WTC11 (cell line): ENCODE measurements at regions not wholly inside any gene's neighbourhood (a gene's known extent, or its start where the extent isn't known, plus 50 kb on each side); places are given as distances from the start of the nearest gene placed in this dataset.

ENCODE experiments used
- ATAC-seq: fragments of 200-7000 bp; cut with Tn5 transposase; 2 replicates; pipeline ENCODE4 v1.10.0; 2021; ENCODE audit warnings: mild to moderate bottlenecking, moderate library complexity
- CTCF ChIA-PET: fragments of 300-600 bp; sonication (Branson Sonifier 250); formaldehyde crosslinking; loops from one replicate; lab custom pipeline; 2021; ENCODE audit warnings: antibody characterized with exemption; lab: Charles Lee
- POLR2A ChIA-PET: fragments of 350-600 bp; sonication (Branson Sonifier 250); formaldehyde crosslinking; loops from one replicate; lab custom pipeline; 2021; ENCODE audit warnings: antibody characterized with exemption; lab: Charles Lee
- DNase-seq: peaks from one replicate; pipeline ENCODE4 v3.0.0; 2021; ENCODE audit warnings: low spot score
- H3K27ac Mint-ChIP-seq: 2 replicates; pipeline ENCODE4 v1.8.0; 2021; ENCODE audit warnings: mixed read lengths
- H3K27me3 Mint-ChIP-seq: 2 replicates; pipeline ENCODE4 v1.8.0; 2021; ENCODE audit warnings: low read depth, mild to moderate bottlenecking, moderate library complexity, mixed read lengths
- H3K36me3 Mint-ChIP-seq: 2 replicates; pipeline ENCODE4 v1.8.0; 2021; ENCODE audit warnings: mixed read lengths
- H3K4me1 Mint-ChIP-seq: 2 replicates; pipeline ENCODE4 v1.8.0; 2022; ENCODE audit warnings: mixed read lengths
- H3K4me3 Mint-ChIP-seq: 2 replicates; pipeline ENCODE4 v1.8.0; 2021; ENCODE audit warnings: mild to moderate bottlenecking, moderate library complexity, mixed read lengths
- H3K9me3 Mint-ChIP-seq: 2 replicates; pipeline ENCODE4 v1.8.0; 2021; ENCODE audit warnings: mixed read lengths
- ATF2 ChIP-seq: sonication (generic); formaldehyde crosslinking; IDR thresholded peaks from 2 replicates; pipeline ENCODE4 v1.8.1; 2022; ENCODE audit warnings: low read depth, missing genetic modification reagents, borderline replicate concordance
- CDX4 ChIP-seq: fragments of 250-450 bp; sonication (Bioruptor Pico); IDR thresholded peaks from 2 replicates; pipeline ENCODE4 v1.9.0; 2021; ENCODE audit warnings: moderate library complexity, mild to moderate bottlenecking, inconsistent platforms, borderline replicate concordance
- CREB1 ChIP-seq: sonication (generic); formaldehyde crosslinking; IDR thresholded peaks from 2 replicates; pipeline ENCODE4 v1.8.0; 2023; ENCODE audit warnings: mild to moderate bottlenecking, missing genetic modification reagents
- ELF4 ChIP-seq: sonication (generic); formaldehyde crosslinking; IDR thresholded peaks from 2 replicates; pipeline ENCODE4 v1.8.1; 2022; ENCODE audit warnings: low read depth, mild to moderate bottlenecking, moderate library complexity, missing genetic modification reagents
- ETV6 ChIP-seq: sonication (generic); formaldehyde crosslinking; IDR thresholded peaks from 2 replicates; pipeline ENCODE4 v1.8.1; 2022; ENCODE audit warnings: mild to moderate bottlenecking, missing genetic modification reagents
- FOXK1 ChIP-seq: sonication (generic); formaldehyde crosslinking; IDR thresholded peaks from 2 replicates; pipeline ENCODE4 v1.8.0; 2022; ENCODE audit warnings: mild to moderate bottlenecking, moderate library complexity, missing genetic modification reagents
- JAZF1 ChIP-seq: fragments of 250-450 bp; sonication (Bioruptor Pico); IDR thresholded peaks from 2 replicates; pipeline ENCODE4 v1.9.0; 2021; ENCODE audit warnings: moderate library complexity, mild to moderate bottlenecking, inconsistent platforms
- MYBL2 ChIP-seq: sonication (generic); formaldehyde crosslinking; IDR thresholded peaks from 2 replicates; pipeline ENCODE4 v1.8.1; 2023; ENCODE audit warnings: mild to moderate bottlenecking, moderate library complexity, missing genetic modification reagents
- NFE2L1 ChIP-seq: sonication (generic); formaldehyde crosslinking; IDR thresholded peaks from 2 replicates; pipeline ENCODE4 v1.8.1; 2023; ENCODE audit warnings: missing genetic modification reagents
- NFYB ChIP-seq: sonication (generic); formaldehyde crosslinking; conservative IDR thresholded peaks from 2 replicates; pipeline ENCODE4 v1.8.0; 2022; ENCODE audit warnings: low read depth, missing genetic modification reagents
- NR1H2 ChIP-seq: sonication (generic); formaldehyde crosslinking; IDR thresholded peaks from 2 replicates; pipeline ENCODE4 v1.9.0; 2021; ENCODE audit warnings: mild to moderate bottlenecking, moderate library complexity, missing genetic modification reagents
- RORB ChIP-seq: fragments of 250-450 bp; sonication (Bioruptor Pico); IDR thresholded peaks from 2 replicates; pipeline ENCODE4 v1.9.0; 2021; ENCODE audit warnings: mild to moderate bottlenecking
- TEAD1 ChIP-seq: sonication (generic); formaldehyde crosslinking; IDR thresholded peaks from 2 replicates; pipeline ENCODE4 v1.8.0; 2022; ENCODE audit warnings: mild to moderate bottlenecking, missing genetic modification reagents
- USF1 ChIP-seq: sonication (generic); formaldehyde crosslinking; IDR thresholded peaks from 2 replicates; pipeline ENCODE4 v1.8.0; 2022; ENCODE audit warnings: mild to moderate bottlenecking, missing genetic modification reagents
- ZNF138 ChIP-seq: sonication (generic); formaldehyde crosslinking; conservative IDR thresholded peaks from 2 replicates; pipeline ENCODE4 v1.8.1; 2022; ENCODE audit warnings: mild to moderate bottlenecking, moderate library complexity, missing genetic modification reagents
- ZNF219 ChIP-seq: sonication (generic); formaldehyde crosslinking; IDR thresholded peaks from 2 replicates; pipeline ENCODE4 v1.8.0; 2023; ENCODE audit warnings: missing genetic modification reagents, mild to moderate bottlenecking, borderline replicate concordance
- ZNF317 ChIP-seq: sonication (generic); formaldehyde crosslinking; IDR thresholded peaks from 2 replicates; pipeline ENCODE4 v1.8.1; 2023; ENCODE audit warnings: low read depth, mild to moderate bottlenecking, moderate library complexity, missing genetic modification reagents, borderline replicate concordance
- ZNF423 ChIP-seq: fragments of 250-450 bp; sonication (Bioruptor Pico); IDR thresholded peaks from 2 replicates; pipeline ENCODE4 v2.1.2; 2022; ENCODE audit warnings: mild to moderate bottlenecking, moderate library complexity
- ZSCAN18 ChIP-seq: fragments of 250-450 bp; sonication (Bioruptor Pico); IDR thresholded peaks from 2 replicates; pipeline ENCODE4 v2.1.2; 2022; ENCODE audit warnings: mild to moderate bottlenecking, moderate library complexity
- TF ChIP-seq, protein P1 (sequence below): fragments of 250-450 bp; sonication (Bioruptor Pico); IDR thresholded peaks from 2 replicates; pipeline ENCODE4 v1.9.0; 2021; ENCODE audit warnings: mild to moderate bottlenecking
- TF ChIP-seq, protein P2 (sequence below): sonication (generic); formaldehyde crosslinking; IDR thresholded peaks from 2 replicates; pipeline ENCODE4 v1.8.0; 2022; ENCODE audit warnings: missing genetic modification reagents
- TF ChIP-seq, protein P3 (sequence below): sonication (generic); formaldehyde crosslinking; IDR thresholded peaks from 2 replicates; pipeline ENCODE4 v1.8.1; 2022; ENCODE audit warnings: mild to moderate bottlenecking, missing genetic modification reagents, moderate library complexity, borderline replicate concordance
- TF ChIP-seq, protein P4 (sequence below): sonication (generic); formaldehyde crosslinking; IDR thresholded peaks from 2 replicates; pipeline ENCODE4 v1.8.1; 2023; ENCODE audit warnings: mild to moderate bottlenecking, missing genetic modification reagents

- no peak for TF ChIP-seq USF1 (CRISPR knock-in tag)
- no peak for TF ChIP-seq ZNF219 (CRISPR knock-in tag)
- TF ChIP-seq NFYB = no peak
- no peak for TF ChIP-seq ZNF423 (CRISPR knock-in tag)
- no peak for TF ChIP-seq JAZF1 (CRISPR knock-in tag)
Measured at GRCh38 chr9:14412775-14413174, 98.8 kb upstream of the NFIB start (continued).

GRCh38 chr9:14406463-14406862, 92.5 kb upstream of the NFIB start:
- H3K27me3 Mint-ChIP-seq = no peaks in the 10 kb centered on the region
- ATAC-seq = no peak
- H3K4me1 Mint-ChIP-seq = peaks cover 6% of the 10 kb centered on the region
- POLR2A ChIA-PET = no interaction called here
- H3K4me3 Mint-ChIP-seq = no peak overlapping the region
- CTCF ChIA-PET = no interaction called here
- no peak overlapping the region for H3K27ac Mint-ChIP-seq
- TF ChIP-seq TEAD1 (CRISPR knock-in tag) = no peak
- no peak for TF ChIP-seq NR1H2 (CRISPR knock-in tag)
- no peak for TF ChIP-seq CDX4 (CRISPR knock-in tag)
- no peak for TF ChIP-seq ELF4 (CRISPR knock-in tag)
- no peak for TF ChIP-seq ZNF317 (CRISPR knock-in tag)
- TF ChIP-seq, protein P1, sequence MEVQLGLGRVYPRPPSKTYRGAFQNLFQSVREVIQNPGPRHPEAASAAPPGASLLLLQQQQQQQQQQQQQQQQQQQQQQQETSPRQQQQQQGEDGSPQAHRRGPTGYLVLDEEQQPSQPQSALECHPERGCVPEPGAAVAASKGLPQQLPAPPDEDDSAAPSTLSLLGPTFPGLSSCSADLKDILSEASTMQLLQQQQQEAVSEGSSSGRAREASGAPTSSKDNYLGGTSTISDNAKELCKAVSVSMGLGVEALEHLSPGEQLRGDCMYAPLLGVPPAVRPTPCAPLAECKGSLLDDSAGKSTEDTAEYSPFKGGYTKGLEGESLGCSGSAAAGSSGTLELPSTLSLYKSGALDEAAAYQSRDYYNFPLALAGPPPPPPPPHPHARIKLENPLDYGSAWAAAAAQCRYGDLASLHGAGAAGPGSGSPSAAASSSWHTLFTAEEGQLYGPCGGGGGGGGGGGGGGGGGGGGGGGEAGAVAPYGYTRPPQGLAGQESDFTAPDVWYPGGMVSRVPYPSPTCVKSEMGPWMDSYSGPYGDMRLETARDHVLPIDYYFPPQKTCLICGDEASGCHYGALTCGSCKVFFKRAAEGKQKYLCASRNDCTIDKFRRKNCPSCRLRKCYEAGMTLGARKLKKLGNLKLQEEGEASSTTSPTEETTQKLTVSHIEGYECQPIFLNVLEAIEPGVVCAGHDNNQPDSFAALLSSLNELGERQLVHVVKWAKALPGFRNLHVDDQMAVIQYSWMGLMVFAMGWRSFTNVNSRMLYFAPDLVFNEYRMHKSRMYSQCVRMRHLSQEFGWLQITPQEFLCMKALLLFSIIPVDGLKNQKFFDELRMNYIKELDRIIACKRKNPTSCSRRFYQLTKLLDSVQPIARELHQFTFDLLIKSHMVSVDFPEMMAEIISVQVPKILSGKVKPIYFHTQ (CRISPR knock-in tag) = no peak
- TF ChIP-seq, protein P2, sequence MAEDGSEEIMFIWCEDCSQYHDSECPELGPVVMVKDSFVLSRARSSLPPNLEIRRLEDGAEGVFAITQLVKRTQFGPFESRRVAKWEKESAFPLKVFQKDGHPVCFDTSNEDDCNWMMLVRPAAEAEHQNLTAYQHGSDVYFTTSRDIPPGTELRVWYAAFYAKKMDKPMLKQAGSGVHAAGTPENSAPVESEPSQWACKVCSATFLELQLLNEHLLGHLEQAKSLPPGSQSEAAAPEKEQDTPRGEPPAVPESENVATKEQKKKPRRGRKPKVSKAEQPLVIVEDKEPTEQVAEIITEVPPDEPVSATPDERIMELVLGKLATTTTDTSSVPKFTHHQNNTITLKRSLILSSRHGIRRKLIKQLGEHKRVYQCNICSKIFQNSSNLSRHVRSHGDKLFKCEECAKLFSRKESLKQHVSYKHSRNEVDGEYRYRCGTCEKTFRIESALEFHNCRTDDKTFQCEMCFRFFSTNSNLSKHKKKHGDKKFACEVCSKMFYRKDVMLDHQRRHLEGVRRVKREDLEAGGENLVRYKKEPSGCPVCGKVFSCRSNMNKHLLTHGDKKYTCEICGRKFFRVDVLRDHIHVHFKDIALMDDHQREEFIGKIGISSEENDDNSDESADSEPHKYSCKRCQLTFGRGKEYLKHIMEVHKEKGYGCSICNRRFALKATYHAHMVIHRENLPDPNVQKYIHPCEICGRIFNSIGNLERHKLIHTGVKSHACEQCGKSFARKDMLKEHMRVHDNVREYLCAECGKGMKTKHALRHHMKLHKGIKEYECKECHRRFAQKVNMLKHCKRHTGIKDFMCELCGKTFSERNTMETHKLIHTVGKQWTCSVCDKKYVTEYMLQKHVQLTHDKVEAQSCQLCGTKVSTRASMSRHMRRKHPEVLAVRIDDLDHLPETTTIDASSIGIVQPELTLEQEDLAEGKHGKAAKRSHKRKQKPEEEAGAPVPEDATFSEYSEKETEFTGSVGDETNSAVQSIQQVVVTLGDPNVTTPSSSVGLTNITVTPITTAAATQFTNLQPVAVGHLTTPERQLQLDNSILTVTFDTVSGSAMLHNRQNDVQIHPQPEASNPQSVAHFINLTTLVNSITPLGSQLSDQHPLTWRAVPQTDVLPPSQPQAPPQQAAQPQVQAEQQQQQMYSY (CRISPR knock-in tag) = no peak
- TF ChIP-seq ATF2 (CRISPR knock-in tag) = no peak
- no peak for TF ChIP-seq NFE2L1
- no peak for TF ChIP-seq FOXK1 (CRISPR knock-in tag)
- TF ChIP-seq, protein P3, sequence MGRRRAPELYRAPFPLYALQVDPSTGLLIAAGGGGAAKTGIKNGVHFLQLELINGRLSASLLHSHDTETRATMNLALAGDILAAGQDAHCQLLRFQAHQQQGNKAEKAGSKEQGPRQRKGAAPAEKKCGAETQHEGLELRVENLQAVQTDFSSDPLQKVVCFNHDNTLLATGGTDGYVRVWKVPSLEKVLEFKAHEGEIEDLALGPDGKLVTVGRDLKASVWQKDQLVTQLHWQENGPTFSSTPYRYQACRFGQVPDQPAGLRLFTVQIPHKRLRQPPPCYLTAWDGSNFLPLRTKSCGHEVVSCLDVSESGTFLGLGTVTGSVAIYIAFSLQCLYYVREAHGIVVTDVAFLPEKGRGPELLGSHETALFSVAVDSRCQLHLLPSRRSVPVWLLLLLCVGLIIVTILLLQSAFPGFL (CRISPR knock-in tag) = no peak
- no peak for TF ChIP-seq MYBL2
- TF ChIP-seq ZNF138 (CRISPR knock-in tag) = no peak
- no peak for TF ChIP-seq CREB1 (CRISPR knock-in tag)
- TF ChIP-seq, protein P4, sequence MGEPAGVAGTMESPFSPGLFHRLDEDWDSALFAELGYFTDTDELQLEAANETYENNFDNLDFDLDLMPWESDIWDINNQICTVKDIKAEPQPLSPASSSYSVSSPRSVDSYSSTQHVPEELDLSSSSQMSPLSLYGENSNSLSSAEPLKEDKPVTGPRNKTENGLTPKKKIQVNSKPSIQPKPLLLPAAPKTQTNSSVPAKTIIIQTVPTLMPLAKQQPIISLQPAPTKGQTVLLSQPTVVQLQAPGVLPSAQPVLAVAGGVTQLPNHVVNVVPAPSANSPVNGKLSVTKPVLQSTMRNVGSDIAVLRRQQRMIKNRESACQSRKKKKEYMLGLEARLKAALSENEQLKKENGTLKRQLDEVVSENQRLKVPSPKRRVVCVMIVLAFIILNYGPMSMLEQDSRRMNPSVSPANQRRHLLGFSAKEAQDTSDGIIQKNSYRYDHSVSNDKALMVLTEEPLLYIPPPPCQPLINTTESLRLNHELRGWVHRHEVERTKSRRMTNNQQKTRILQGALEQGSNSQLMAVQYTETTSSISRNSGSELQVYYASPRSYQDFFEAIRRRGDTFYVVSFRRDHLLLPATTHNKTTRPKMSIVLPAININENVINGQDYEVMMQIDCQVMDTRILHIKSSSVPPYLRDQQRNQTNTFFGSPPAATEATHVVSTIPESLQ = no peak
- no peak for TF ChIP-seq ETV6 (CRISPR knock-in tag)
- no peak for TF ChIP-seq RORB (CRISPR knock-in tag)
- TF ChIP-seq ZSCAN18 = no peak
- no peak for DNase-seq
- H3K36me3 Mint-ChIP-seq = no peaks in the 10 kb centered on the region
- H3K9me3 Mint-ChIP-seq = 0 out of 2 replicates have a peak, but pooled peaks cover 7% of the 10 kb centered on the region
